Hepatocyte (in vitro differentiated cells): ENCODE measurements at regions not wholly inside any gene's neighbourhood (a gene's known extent, or its start where the extent isn't known, plus 50 kb on each side); places are given as distances from the start of the nearest gene placed in this dataset.

Experiments
- DNase-seq: peaks from one replicate; pipeline ENCODE4 v3.0.0-alpha.2; 2016; ENCODE audit warnings: low spot score
- H2AFZ ChIP-seq: fragments of 200-600 bp; sonication (generic); 2 replicates; pipeline ENCODE4 v1.6.0; 2016; ENCODE audit warnings: antibody characterized with exemption, mild to moderate bottlenecking
- H3K27ac ChIP-seq: fragments of 200-600 bp; sonication (generic); 2 replicates; pipeline ENCODE4 v1.5.1; 2016; ENCODE audit warnings: mild to moderate bottlenecking
- H3K27me3 ChIP-seq: fragments of 200-600 bp; sonication (generic); 2 replicates; pipeline ENCODE4 v1.6.1; 2016
- H3K36me3 ChIP-seq: fragments of 200-600 bp; sonication (generic); replicated peaks from 2 replicates; pipeline ENCODE4 v1.5.1; 2016; ENCODE audit warnings: low read depth; ENCODE audit not compliant: insufficient read depth
- H3K4me1 ChIP-seq: fragments of 200-600 bp; sonication (generic); 2 replicates; pipeline ENCODE4 v1.5.1; 2016; ENCODE audit warnings: mild to moderate bottlenecking, moderate library complexity; ENCODE audit not compliant: insufficient read depth
- H3K4me2 ChIP-seq: fragments of 200-600 bp; sonication (generic); 2 replicates; pipeline ENCODE4 v1.6.0; 2016
- H3K4me3 ChIP-seq: fragments of 200-600 bp; sonication (generic); 2 replicates; pipeline ENCODE4 v1.5.1; 2016; ENCODE audit warnings: mild to moderate bottlenecking
- H3K79me2 ChIP-seq: fragments of 200-600 bp; sonication (generic); 2 replicates; pipeline ENCODE4 v1.6.0; 2017; ENCODE audit warnings: mild to moderate bottlenecking
- H3K9me2 ChIP-seq: fragments of 200-600 bp; sonication (generic); replicated peaks from 2 replicates; pipeline ENCODE4 v1.6.0; 2017; ENCODE audit warnings: mild to moderate bottlenecking; ENCODE audit not compliant: insufficient read depth
- H3K9me3 ChIP-seq: fragments of 200-600 bp; sonication (generic); 2 replicates; pipeline ENCODE4 v1.5.1; 2016; ENCODE audit warnings: low read depth, mild to moderate bottlenecking
- H4K20me1 ChIP-seq: fragments of 200-600 bp; sonication (generic); 2 replicates; pipeline ENCODE4 v1.6.0; 2016; ENCODE audit warnings: mild to moderate bottlenecking; ENCODE audit not compliant: insufficient read depth, poor library complexity, severe bottlenecking
- EZH2 ChIP-seq: fragments of 200-600 bp; sonication (generic); IDR thresholded peaks from 2 replicates; pipeline ENCODE4 v1.6.1; 2016; ENCODE audit warnings: antibody characterized with exemption, mild to moderate bottlenecking, borderline replicate concordance
- EZH2phosphoT487 ChIP-seq: fragments of 200-600 bp; sonication (generic); IDR thresholded peaks from one replicate; pipeline ENCODE4 v1.6.1; 2018; ENCODE audit warnings: antibody characterized with exemption, mild to moderate bottlenecking, low read depth, moderate library complexity; ENCODE audit not compliant: unreplicated experiment, severe bottlenecking
- WGBS: methylation state at CpG from one replicate; pipeline ENCODE4 v1.1.6; 2016; ENCODE audit warnings: low lambda C conversion rate; ENCODE audit errors: missing lambda C conversion rate; 5-methylcytosine and 5-hydroxymethylcytosine counted together
- TF ChIP-seq, protein P1 (sequence below): fragments of 200-600 bp; sonication (generic); IDR thresholded peaks from 2 replicates; pipeline ENCODE4 v1.5.1; 2016; ENCODE audit warnings: antibody characterized with exemption, mild to moderate bottlenecking; ENCODE audit not compliant: poor library complexity

GRCh38 chr3:76147846-76148245 is 362.5 kb upstream of the ZNF717 start:
- Histone ChIP-seq H3K4me1 (no peaks in the 10 kb centered on the region), H3K4me3 (no peak overlapping the region), H3K36me3 (no peaks in the 10 kb centered on the region), H3K9me3 (peaks cover 4% of the 10 kb centered on the region), H3K79me2 (no peaks in the 10 kb centered on the region), H2AFZ (no peak overlapping the region), H3K27ac (no peak overlapping the region), H4K20me1 (no peaks in the 10 kb centered on the region), H3K27me3 (no peaks in the 10 kb centered on the region), H3K9me2 (no peaks in the 10 kb centered on the region), H3K4me2 (no peak overlapping the region)
- DNase-seq, result no peak
- TF ChIP-seq, protein P1, sequence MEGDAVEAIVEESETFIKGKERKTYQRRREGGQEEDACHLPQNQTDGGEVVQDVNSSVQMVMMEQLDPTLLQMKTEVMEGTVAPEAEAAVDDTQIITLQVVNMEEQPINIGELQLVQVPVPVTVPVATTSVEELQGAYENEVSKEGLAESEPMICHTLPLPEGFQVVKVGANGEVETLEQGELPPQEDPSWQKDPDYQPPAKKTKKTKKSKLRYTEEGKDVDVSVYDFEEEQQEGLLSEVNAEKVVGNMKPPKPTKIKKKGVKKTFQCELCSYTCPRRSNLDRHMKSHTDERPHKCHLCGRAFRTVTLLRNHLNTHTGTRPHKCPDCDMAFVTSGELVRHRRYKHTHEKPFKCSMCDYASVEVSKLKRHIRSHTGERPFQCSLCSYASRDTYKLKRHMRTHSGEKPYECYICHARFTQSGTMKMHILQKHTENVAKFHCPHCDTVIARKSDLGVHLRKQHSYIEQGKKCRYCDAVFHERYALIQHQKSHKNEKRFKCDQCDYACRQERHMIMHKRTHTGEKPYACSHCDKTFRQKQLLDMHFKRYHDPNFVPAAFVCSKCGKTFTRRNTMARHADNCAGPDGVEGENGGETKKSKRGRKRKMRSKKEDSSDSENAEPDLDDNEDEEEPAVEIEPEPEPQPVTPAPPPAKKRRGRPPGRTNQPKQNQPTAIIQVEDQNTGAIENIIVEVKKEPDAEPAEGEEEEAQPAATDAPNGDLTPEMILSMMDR, result no peak
- TF ChIP-seq EZH2phosphoT487 (no peak), EZH2 (no peak)
- 73% methylated on average over 2 of the region's 2 CpGs for WGBS

- Histone ChIP-seq H3K27me3 (no peaks in the 10 kb centered on the region), H4K20me1 (no peaks in the 10 kb centered on the region), H3K4me3 (no peak overlapping the region), H3K27ac (no peak overlapping the region), H3K9me3 (peaks cover 4% of the 10 kb centered on the region), H3K4me1 (no peaks in the 10 kb centered on the region), H2AFZ (no peak overlapping the region), H3K9me2 (no peaks in the 10 kb centered on the region), H3K36me3 (no peaks in the 10 kb centered on the region), H3K4me2 (no peak overlapping the region), H3K79me2 (no peaks in the 10 kb centered on the region)
- no peak for TF ChIP-seq EZH2phosphoT487
- TF ChIP-seq, protein P1, result no peak
- TF ChIP-seq EZH2, result no peak
- no peak for DNase-seq
- WGBS, result 71% methylated on average over 1 of the region's 1 CpG
These were observed 366.7 kb upstream of the ZNF717 start for GRCh38 chr3:76152028-76152427.

DNA sequence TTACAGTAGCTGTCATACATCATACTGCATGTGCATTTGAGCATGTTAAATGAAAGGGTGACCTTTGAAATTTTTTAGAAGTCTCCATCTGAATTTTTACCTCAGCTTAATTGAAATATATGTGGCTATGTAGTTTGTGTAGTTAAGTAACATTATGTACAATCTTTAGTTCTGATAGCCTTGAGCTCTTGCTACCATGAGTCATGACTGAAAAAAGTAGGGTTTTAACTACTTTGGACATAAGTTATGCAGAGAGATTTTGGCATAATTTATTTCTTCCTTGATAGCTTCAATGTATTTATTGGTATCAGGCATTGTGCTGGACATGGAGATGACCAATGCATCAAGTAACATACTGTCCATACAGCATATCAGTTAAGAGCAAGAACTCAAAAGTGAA is 376.5 kb upstream of the ZNF717 start:
- Histone ChIP-seq H3K9me2 (no peaks in the 10 kb centered on the region), H3K27me3 (no peaks in the 10 kb centered on the region), H3K4me2 (no peak overlapping the region), H3K79me2 (no peaks in the 10 kb centered on the region), H4K20me1 (no peaks in the 10 kb centered on the region), H3K27ac (no peak overlapping the region), H3K4me1 (no peaks in the 10 kb centered on the region), H3K9me3 (no peaks in the 10 kb centered on the region), H3K4me3 (no peak overlapping the region), H3K36me3 (no peaks in the 10 kb centered on the region), H2AFZ (no peak overlapping the region)
- TF ChIP-seq EZH2, result no peak
- DNase-seq, result no peak

GRCh38 chr3:76171647-76172046 is 386.3 kb upstream of the ZNF717 start:
- TF ChIP-seq, protein P1, result no peak
- TF ChIP-seq EZH2, result no peak
- TF ChIP-seq EZH2phosphoT487, result no peak
- no peaks in the 10 kb centered on the region for H3K9me2 ChIP-seq
- H3K36me3 ChIP-seq, result no peaks in the 10 kb centered on the region
- no peaks in the 10 kb centered on the region for H3K4me1 ChIP-seq
- 91% methylated on average over 3 of the region's 3 CpGs for WGBS
- H3K4me2 ChIP-seq, result no peak overlapping the region
- no peaks in the 10 kb centered on the region for H4K20me1 ChIP-seq
- no peak overlapping the region for H2AFZ ChIP-seq
- H3K27me3 ChIP-seq, result no peaks in the 10 kb centered on the region
- no peak overlapping the region for H3K27ac ChIP-seq
- H3K9me3 ChIP-seq, result no peaks in the 10 kb centered on the region
- H3K4me3 ChIP-seq, result no peak overlapping the region
- H3K79me2 ChIP-seq, result no peaks in the 10 kb centered on the region
- DNase-seq, result no peak
